ENCODE measurements at regions not wholly inside any gene's neighbourhood (a gene's known extent, or its start where the extent isn't known, plus 50 kb on each side); places are given as distances from the start of the nearest gene placed in this dataset.

DNA sequence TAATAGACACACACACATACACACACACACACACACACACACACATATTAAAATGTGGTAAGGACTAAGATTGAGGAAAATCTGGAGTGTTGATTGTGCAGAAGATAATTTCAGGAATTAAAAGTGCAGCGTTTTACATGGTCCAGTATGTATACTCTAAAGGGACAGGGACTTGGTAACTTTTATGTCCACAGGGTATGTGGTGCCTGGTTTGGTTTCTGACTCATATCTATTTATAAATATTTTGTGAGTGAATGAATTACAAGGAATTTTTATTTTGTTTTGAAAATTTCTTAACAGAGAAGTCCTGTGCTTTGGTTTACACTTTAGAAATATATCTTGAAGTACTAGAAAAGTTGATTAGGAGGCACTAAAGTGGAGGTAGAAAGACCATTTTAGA is 287.7 kb upstream of the NXPH2 start:
- FAIRE-seq (no peak), DNase-seq (ENCODE audit: low read depth, low spot score) (no peak)
- Histone ChIP-seq H3K9ac (ENCODE audit: control insufficient read depth, extremely low read depth, insufficient read depth, low read length) (no peak overlapping the region), H3K27me3 (ENCODE audit: control insufficient read depth, extremely low read depth, insufficient read depth, low read length) (no peaks in the 10 kb centered on the region), H3K4me1 (ENCODE audit: control insufficient read depth, extremely low read depth, insufficient read depth, low read length) (no peaks in the 10 kb centered on the region), H3K9me3 (ENCODE audit: control insufficient read depth, low read depth, low read length) (no peaks in the 10 kb centered on the region), H3K79me2 (ENCODE audit: control insufficient read depth, insufficient read depth, low read length) (no peaks in the 10 kb centered on the region), H3K36me3 (ENCODE audit: control insufficient read depth in 2 of 2, extremely low read depth in 1 of 2, insufficient read depth in 2 of 2, low read length in 2 of 2) (no peaks in the 10 kb centered on the region), H3K4me3 (ENCODE audit: control insufficient read depth in 2 of 3, extremely low read depth in 1 of 3, insufficient read depth in 2 of 3, low read depth in 1 of 3, low read length in 3 of 3) (no peak overlapping the region), H3K4me2 (ENCODE audit: control insufficient read depth, extremely low read depth, insufficient read depth, low read depth, low read length) (no peak overlapping the region), H3K27ac (ENCODE audit: control insufficient read depth, insufficient read depth, low read length) (no peak overlapping the region), H3K9me1 (ENCODE audit: control insufficient read depth, extremely low read depth, insufficient read depth, low read length) (no peaks in the 10 kb centered on the region), H4K20me1 (ENCODE audit: control insufficient read depth, extremely low read depth, insufficient read depth, low read length) (no peaks in the 10 kb centered on the region), H2AFZ (ENCODE audit: control insufficient read depth, low read length) (no peak overlapping the region)
- dilution Hi-C loops (cut with MboI; ENCODE audit: extremely low pct_ligation_motif_present, low sequenced_read_pairs), result no loop called here
- TF ChIP-seq EZH2 (IDR thresholded peaks at IDR 0.05; ENCODE audit: low read length) (no peak), CTCF (optimal IDR thresholded peaks at IDR 0.05 in 1 of 3, IDR thresholded peaks at IDR 0.05 in 1 of 3, conservative IDR thresholded peaks at IDR 0.05 in 1 of 3; ENCODE audit: extremely low read depth in 1 of 3, insufficient read depth in 2 of 3, low read length in 3 of 3) (no peak)

DNA sequence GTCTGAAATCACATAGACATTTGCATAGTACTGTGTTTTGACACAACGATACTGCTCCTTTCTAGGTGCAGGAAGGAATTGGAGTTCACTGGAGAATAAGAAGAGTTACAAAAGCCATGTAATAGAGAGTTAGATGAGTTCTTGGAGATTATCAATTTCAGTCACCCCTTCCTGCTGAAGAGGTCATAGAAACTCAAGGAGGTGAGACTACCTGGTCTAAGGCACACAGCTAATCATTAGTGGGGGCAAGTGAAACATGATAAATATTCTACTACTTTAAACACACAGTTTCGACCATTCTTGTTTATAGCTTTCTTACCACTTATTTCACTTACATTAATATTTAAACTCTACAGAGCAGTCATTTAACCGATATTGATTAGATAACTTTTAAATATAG is 286.9 kb upstream of the NXPH2 start:
- H3K9me3 ChIP-seq (ENCODE audit: control insufficient read depth, low read depth, low read length), result no peaks in the 10 kb centered on the region
- no peaks in the 10 kb centered on the region for H3K36me3 ChIP-seq (ENCODE audit: control insufficient read depth in 2 of 2, extremely low read depth in 1 of 2, insufficient read depth in 2 of 2, low read length in 2 of 2)
- no peak overlapping the region for H3K4me2 ChIP-seq (ENCODE audit: control insufficient read depth, extremely low read depth, insufficient read depth, low read depth, low read length)
- H3K27me3 ChIP-seq (ENCODE audit: control insufficient read depth, extremely low read depth, insufficient read depth, low read length), result no peaks in the 10 kb centered on the region
- dilution Hi-C loops (cut with MboI; ENCODE audit: extremely low pct_ligation_motif_present, low sequenced_read_pairs), result no loop called here
- no peak overlapping the region for H3K4me3 ChIP-seq (ENCODE audit: control insufficient read depth in 2 of 3, extremely low read depth in 1 of 3, insufficient read depth in 2 of 3, low read depth in 1 of 3, low read length in 3 of 3)
- H3K4me1 ChIP-seq (ENCODE audit: control insufficient read depth, extremely low read depth, insufficient read depth, low read length), result no peaks in the 10 kb centered on the region
- TF ChIP-seq CTCF (optimal IDR thresholded peaks at IDR 0.05 in 1 of 3, IDR thresholded peaks at IDR 0.05 in 1 of 3, conservative IDR thresholded peaks at IDR 0.05 in 1 of 3; ENCODE audit: extremely low read depth in 1 of 3, insufficient read depth in 2 of 3, low read length in 3 of 3) (no peak), EZH2 (IDR thresholded peaks at IDR 0.05; ENCODE audit: low read length) (no peak)
- no peak overlapping the region for H2AFZ ChIP-seq (ENCODE audit: control insufficient read depth, low read length)
- no peak overlapping the region for H3K9ac ChIP-seq (ENCODE audit: control insufficient read depth, extremely low read depth, insufficient read depth, low read length)
- no peak for DNase-seq (ENCODE audit: low read depth, low spot score)
- no peaks in the 10 kb centered on the region for H4K20me1 ChIP-seq (ENCODE audit: control insufficient read depth, extremely low read depth, insufficient read depth, low read length)
- no peak overlapping the region for H3K27ac ChIP-seq (ENCODE audit: control insufficient read depth, insufficient read depth, low read length)
- H3K9me1 ChIP-seq (ENCODE audit: control insufficient read depth, extremely low read depth, insufficient read depth, low read length), result no peaks in the 10 kb centered on the region
- FAIRE-seq, result no peak
- no peaks in the 10 kb centered on the region for H3K79me2 ChIP-seq (ENCODE audit: control insufficient read depth, insufficient read depth, low read length)
